Right atrium auricular region (tissue), 2 donors: ENCODE measurements at regions not wholly inside any gene's neighbourhood (a gene's known extent, or its start where the extent isn't known, plus 50 kb on each side); places are given as distances from the start of the nearest gene placed in this dataset.

Experiments used
- DNase-seq: peaks from one replicate; pipeline ENCODE4 v3.0.0-alpha.2; 2019; ENCODE audit warnings: low spot score
- H3K27ac ChIP-seq, 2 donors: fragments of 200-600 bp; sonication (generic); 1 replicate in 1 of 2; 2 replicates in 1 of 2; pipeline ENCODE4 v1.5.1; 2016 to 2019
- H3K27me3 ChIP-seq, 2 donors: fragments of 200-600 bp; sonication (generic); one replicate each; pipeline versions ENCODE4 v1.5.1 to v1.6.0; 2017 to 2019
- H3K36me3 ChIP-seq: fragments of 200-600 bp; sonication (generic); one replicate; pipeline ENCODE4 v1.5.1; 2016
- H3K4me1 ChIP-seq, 2 donors: fragments of 200-600 bp; sonication (generic); one replicate each; pipeline versions ENCODE4 v1.5.1 to v1.6.0; 2017 to 2019
- H3K4me3 ChIP-seq, 2 donors: fragments of 200-600 bp; sonication (generic); 1 replicate in 1 of 2; 2 replicates in 1 of 2; pipeline ENCODE4 v1.5.1; 2017 to 2019; ENCODE audit warnings: mild to moderate bottlenecking in 1 of 2, moderate library complexity in 1 of 2
- H3K9me3 ChIP-seq, 2 donors: fragments of 200-600 bp; sonication (generic); one replicate each; pipeline ENCODE4 v1.5.1; 2019
- CTCF ChIP-seq, 2 donors: fragments of 200-600 bp; sonication (generic); IDR thresholded peaks; one replicate each; pipeline ENCODE4 v1.5.1; 2019; ENCODE audit warnings: antibody characterized with exemption in 2 of 2

GRCh38 chr4:32133734-32134133, 1413.6 kb downstream of the PCDH7 start:
- no peaks in the 10 kb centered on the region for H3K27me3 ChIP-seq
- no peak overlapping the region for H3K4me3 ChIP-seq
- H3K36me3 ChIP-seq: no peaks in the 10 kb centered on the region
- TF ChIP-seq CTCF (IDR thresholded peaks at IDR 0.05): no peak
- H3K4me1 ChIP-seq: no peaks in the 10 kb centered on the region
- H3K27ac ChIP-seq: no peak overlapping the region
- no peaks in the 10 kb centered on the region for H3K9me3 ChIP-seq
- DNase-seq: no peak

- H3K9me3 ChIP-seq: no peaks in the 10 kb centered on the region
- H3K4me3 ChIP-seq: no peak overlapping the region
- no peak for DNase-seq
- TF ChIP-seq CTCF (IDR thresholded peaks at IDR 0.05): no peak
- no peaks in the 10 kb centered on the region for H3K4me1 ChIP-seq
- H3K27me3 ChIP-seq: no peaks in the 10 kb centered on the region
- H3K27ac ChIP-seq: no peak overlapping the region
- H3K36me3 ChIP-seq: no peaks in the 10 kb centered on the region
These were observed 1415.5 kb downstream of the PCDH7 start for GRCh38 chr4:32135642-32136041.

GRCh38 chr4:32136081-32136787, 1416.1 kb downstream of the PCDH7 start:
- no peaks in the 10 kb centered on the region for H3K4me1 ChIP-seq
- no peaks in the 10 kb centered on the region for H3K36me3 ChIP-seq
- no peaks in the 10 kb centered on the region for H3K9me3 ChIP-seq
- no peak overlapping the region for H3K27ac ChIP-seq
- H3K4me3 ChIP-seq: no peak overlapping the region
- H3K27me3 ChIP-seq: no peaks in the 10 kb centered on the region
- no peak for TF ChIP-seq CTCF (IDR thresholded peaks at IDR 0.05)
- no peak for DNase-seq

GRCh38 chr4:32140636-32141035, 1420.5 kb downstream of the PCDH7 start:
- Histone ChIP-seq H3K27me3 (no peaks in the 10 kb centered on the region), H3K9me3 (no peaks in the 10 kb centered on the region), H3K36me3 (no peaks in the 10 kb centered on the region), H3K4me3 (no peak overlapping the region), H3K27ac (no peak overlapping the region), H3K4me1 (no peaks in the 10 kb centered on the region)
- DNase-seq: no peak
- TF ChIP-seq CTCF (IDR thresholded peaks at IDR 0.05): no peak

GRCh38 chr4:32142075-32142474, 1421.9 kb downstream of the PCDH7 start:
- Histone ChIP-seq H3K36me3 (no peaks in the 10 kb centered on the region), H3K27me3 (no peaks in the 10 kb centered on the region), H3K9me3 (no peaks in the 10 kb centered on the region), H3K27ac (no peak overlapping the region), H3K4me3 (no peak overlapping the region), H3K4me1 (no peaks in the 10 kb centered on the region)
- no peak for TF ChIP-seq CTCF (IDR thresholded peaks at IDR 0.05)
- no peak for DNase-seq

- Histone ChIP-seq H3K9me3 (no peaks in the 10 kb centered on the region), H3K27ac (no peak overlapping the region), H3K4me3 (no peak overlapping the region), H3K4me1 (no peaks in the 10 kb centered on the region), H3K27me3 (no peaks in the 10 kb centered on the region), H3K36me3 (no peaks in the 10 kb centered on the region)
- no peak for TF ChIP-seq CTCF (IDR thresholded peaks at IDR 0.05)
- no peak for DNase-seq
These were observed 1425.8 kb downstream of the PCDH7 start for GRCh38 chr4:32145987-32146386.
